ENCODE measurements at regions not wholly inside any gene's neighbourhood (a gene's known extent, or its start where the extent isn't known, plus 50 kb on each side); places are given as distances from the start of the nearest gene placed in this dataset.

DNA sequence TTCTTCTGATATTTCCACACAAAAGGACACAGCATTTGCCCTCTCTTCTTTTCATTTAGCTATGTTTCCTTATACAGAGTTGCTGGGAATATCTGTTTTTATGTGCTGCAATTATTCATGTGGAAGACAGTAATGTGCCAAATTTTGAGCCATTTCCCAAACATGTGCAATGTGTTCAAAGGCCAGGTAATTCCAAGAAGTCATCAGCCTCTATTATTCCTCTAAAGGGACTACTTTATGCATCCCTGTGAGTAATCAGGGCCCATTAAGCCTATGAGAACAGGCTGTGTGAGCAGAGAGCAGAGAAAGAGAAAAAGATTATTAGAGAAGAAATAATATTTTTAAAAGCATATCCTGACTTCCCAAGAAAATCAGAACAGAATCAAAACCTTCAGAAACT, 107.6 kb upstream of the OSR1 start:
- DNase-seq (no peak), ATAC-seq (ENCODE audit: low FRiP score in 2 of 2) (no peak)
- H3K27ac ChIP-seq = no peak overlapping the region
- no peaks in the 10 kb centered on the region for H3K9me3 ChIP-seq
- no peaks in the 10 kb centered on the region for H3K4me1 ChIP-seq
- H3K36me3 ChIP-seq = no peaks in the 10 kb centered on the region
- no peak for TF ChIP-seq POLR2A (IDR thresholded peaks at IDR 0.05)
- TF ChIP-seq, protein P1, sequence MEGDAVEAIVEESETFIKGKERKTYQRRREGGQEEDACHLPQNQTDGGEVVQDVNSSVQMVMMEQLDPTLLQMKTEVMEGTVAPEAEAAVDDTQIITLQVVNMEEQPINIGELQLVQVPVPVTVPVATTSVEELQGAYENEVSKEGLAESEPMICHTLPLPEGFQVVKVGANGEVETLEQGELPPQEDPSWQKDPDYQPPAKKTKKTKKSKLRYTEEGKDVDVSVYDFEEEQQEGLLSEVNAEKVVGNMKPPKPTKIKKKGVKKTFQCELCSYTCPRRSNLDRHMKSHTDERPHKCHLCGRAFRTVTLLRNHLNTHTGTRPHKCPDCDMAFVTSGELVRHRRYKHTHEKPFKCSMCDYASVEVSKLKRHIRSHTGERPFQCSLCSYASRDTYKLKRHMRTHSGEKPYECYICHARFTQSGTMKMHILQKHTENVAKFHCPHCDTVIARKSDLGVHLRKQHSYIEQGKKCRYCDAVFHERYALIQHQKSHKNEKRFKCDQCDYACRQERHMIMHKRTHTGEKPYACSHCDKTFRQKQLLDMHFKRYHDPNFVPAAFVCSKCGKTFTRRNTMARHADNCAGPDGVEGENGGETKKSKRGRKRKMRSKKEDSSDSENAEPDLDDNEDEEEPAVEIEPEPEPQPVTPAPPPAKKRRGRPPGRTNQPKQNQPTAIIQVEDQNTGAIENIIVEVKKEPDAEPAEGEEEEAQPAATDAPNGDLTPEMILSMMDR (IDR thresholded peaks at IDR 0.05) = no peak
- no peak for TF ChIP-seq POLR2AphosphoS5 (IDR thresholded peaks at IDR 0.05)
- no peak for TF ChIP-seq EP300 (IDR thresholded peaks at IDR 0.05)
- H3K4me3 ChIP-seq = no peak overlapping the region
- H3K27me3 ChIP-seq = no peaks in the 10 kb centered on the region

DNA sequence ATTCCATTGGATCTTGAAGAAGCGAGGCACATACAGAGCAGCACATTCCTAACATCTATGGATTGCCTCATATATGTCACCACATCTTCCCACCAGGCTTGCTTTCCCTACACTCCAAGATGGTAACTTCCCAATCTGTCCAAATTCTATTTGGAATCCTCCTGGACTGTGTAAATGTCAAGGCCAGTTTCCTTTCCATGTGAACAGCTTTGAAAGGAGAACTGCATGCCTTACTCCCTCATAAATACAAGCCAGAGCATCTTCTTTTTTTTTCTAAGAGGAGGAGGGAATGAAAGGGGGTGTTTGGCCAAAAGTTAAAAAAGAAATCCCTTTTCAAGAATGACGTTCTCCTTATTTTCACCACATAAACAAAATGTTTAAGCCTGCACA, 103.8 kb upstream of the OSR1 start:
- no peak overlapping the region for H3K27ac ChIP-seq
- 70 to 73% methylated on average over 2 of the region's 2 CpGs for WGBS, 2 donors
- H3K36me3 ChIP-seq = no peaks in the 10 kb centered on the region
- ATAC-seq (ENCODE audit: low FRiP score in 2 of 2) = no peak
- H3K4me1 ChIP-seq = no peaks in the 10 kb centered on the region
- no peaks in the 10 kb centered on the region for H3K9me3 ChIP-seq
- H3K4me3 ChIP-seq = no peak overlapping the region
- TF ChIP-seq, protein P1 (IDR thresholded peaks at IDR 0.05) = no peak
- TF ChIP-seq EP300 (IDR thresholded peaks at IDR 0.05) = no peak
- TF ChIP-seq POLR2AphosphoS5 (IDR thresholded peaks at IDR 0.05) = no peak
- TF ChIP-seq POLR2A (IDR thresholded peaks at IDR 0.05) = no peak
- no peak for DNase-seq
- no peaks in the 10 kb centered on the region for H3K27me3 ChIP-seq

DNA sequence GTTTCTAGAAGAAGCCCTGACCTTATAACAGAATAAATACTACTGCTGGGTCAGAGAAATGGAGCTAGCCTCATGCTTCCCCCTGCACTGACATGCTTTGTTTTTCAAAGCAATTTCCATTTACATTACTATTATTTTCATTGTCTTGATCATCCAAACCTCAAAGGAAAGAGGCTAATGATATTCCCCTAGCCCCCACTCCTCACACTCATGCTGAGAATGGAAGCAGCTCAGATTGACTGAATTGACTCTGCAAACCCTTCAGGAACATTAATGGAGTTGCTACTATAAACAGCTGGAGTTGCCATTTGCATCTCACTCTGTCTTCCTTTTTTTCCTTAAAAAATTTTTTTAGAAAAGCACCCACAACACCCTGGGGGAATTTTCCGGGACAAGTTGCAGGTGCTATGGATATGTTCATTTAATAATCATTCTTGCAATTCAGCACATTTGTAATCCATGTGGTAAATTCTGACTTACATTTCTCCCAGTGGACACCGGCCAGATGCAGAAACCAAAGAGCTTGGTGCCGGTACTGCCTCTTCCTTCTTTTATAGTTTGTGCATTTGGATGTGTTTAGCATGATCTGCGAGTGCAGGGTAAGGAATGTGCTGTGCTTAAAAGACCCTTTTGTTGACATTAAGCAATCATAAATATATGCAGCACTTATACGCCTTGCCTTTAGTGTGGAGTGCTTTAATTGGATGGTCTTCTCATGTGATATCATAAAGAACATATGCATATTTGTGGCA, 103.3 kb upstream of the OSR1 start:
- WGBS, 2 donors = 52 to 65% methylated on average over 5 of the region's 5 CpGs
- no peak for DNase-seq
- TF ChIP-seq POLR2AphosphoS5 (IDR thresholded peaks at IDR 0.05) (no peak), POLR2A (IDR thresholded peaks at IDR 0.05) (no peak), EP300 (IDR thresholded peaks at IDR 0.05) (no peak)
- TF ChIP-seq, protein P1 (IDR thresholded peaks at IDR 0.05) = no peak

DNA sequence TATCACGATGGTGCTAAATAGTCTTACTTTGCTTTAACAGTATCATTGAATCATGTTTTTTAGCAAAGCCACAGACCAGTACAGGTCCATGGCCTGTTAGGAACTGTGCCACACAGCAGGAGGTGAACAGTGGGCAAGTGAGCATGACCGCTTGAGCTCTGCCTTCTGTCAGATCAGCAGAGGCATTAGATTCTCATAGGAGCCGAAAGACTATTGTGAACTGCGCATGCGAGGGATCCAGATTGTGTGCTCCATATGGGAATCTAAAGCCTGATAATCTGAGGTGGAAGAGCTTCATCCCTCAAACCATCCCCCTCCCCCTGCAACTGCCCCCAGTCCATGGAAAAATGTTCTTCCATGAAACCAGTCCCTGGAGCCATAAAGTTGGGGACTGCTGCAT, 102.3 kb upstream of the OSR1 start:
- 92 to 96% methylated on average over 5 of the region's 5 CpGs for WGBS, 2 donors
- TF ChIP-seq POLR2AphosphoS5 (IDR thresholded peaks at IDR 0.05) (no peak), EP300 (IDR thresholded peaks at IDR 0.05) (no peak), POLR2A (IDR thresholded peaks at IDR 0.05) (no peak)
- TF ChIP-seq, protein P1 (IDR thresholded peaks at IDR 0.05) = no peak
- H3K9me3 ChIP-seq = no peaks in the 10 kb centered on the region
- DNase-seq (no peak), ATAC-seq (ENCODE audit: low FRiP score in 2 of 2) (no peak)
- H3K27me3 ChIP-seq = no peaks in the 10 kb centered on the region
- no peak overlapping the region for H3K27ac ChIP-seq
- no peaks in the 10 kb centered on the region for H3K36me3 ChIP-seq
- no peaks in the 10 kb centered on the region for H3K4me1 ChIP-seq
- no peak overlapping the region for H3K4me3 ChIP-seq

More for the DNA sequence above, 103.3 kb upstream of the OSR1 start:
- H3K9me3 ChIP-seq = no peaks in the 10 kb centered on the region
- no peak overlapping the region for H3K27ac ChIP-seq
- no peak for ATAC-seq (ENCODE audit: low FRiP score in 2 of 2)
- H3K4me3 ChIP-seq = no peak overlapping the region
- H3K36me3 ChIP-seq = no peaks in the 10 kb centered on the region
- no peaks in the 10 kb centered on the region for H3K27me3 ChIP-seq
- no peaks in the 10 kb centered on the region for H3K4me1 ChIP-seq

DNA sequence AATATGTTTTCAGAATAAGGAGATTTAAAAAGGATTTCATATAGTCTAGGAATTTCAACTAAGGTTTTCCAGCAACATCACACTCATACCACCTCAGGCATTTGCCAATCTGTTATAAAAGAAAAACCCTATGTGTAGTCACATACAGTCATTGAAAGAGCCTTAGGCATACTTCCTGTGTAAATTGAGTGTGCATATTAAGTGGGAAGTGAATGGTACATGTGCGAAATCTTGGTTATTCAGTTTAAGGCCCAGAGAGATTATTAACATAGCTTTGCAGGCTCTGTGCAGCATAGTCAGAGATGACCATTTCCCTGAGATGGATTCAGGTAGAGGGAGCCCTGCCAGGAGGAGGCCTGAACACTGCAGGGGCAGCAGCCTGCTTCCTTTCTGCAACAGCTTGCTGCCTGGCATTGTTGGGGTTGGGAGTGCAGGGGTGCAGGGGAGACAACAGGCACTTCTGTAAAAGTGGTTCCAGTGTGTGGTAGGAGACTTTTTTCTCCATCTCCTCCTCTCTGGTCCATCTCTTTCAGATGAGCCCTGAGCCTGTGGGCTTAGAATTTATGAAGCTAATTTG, 100.1 kb upstream of the OSR1 start:
- no peaks in the 10 kb centered on the region for H3K27me3 ChIP-seq
- peaks cover 0 to 13% (median 0%) of the 10 kb centered on the region in 4 donors for H3K9me3 ChIP-seq
- H3K4me3 ChIP-seq = no peak overlapping the region
- TF ChIP-seq, protein P1 (IDR thresholded peaks at IDR 0.05) = no peak
- TF ChIP-seq POLR2A (IDR thresholded peaks at IDR 0.05) = no peak
- H3K36me3 ChIP-seq = no peaks in the 10 kb centered on the region
- no peaks in the 10 kb centered on the region for H3K4me1 ChIP-seq
- no peak overlapping the region for H3K27ac ChIP-seq
- no peak for DNase-seq
- 91 to 100% methylated on average over 1 of the region's 1 CpG for WGBS, 2 donors
- no peak for ATAC-seq (ENCODE audit: low FRiP score in 2 of 2)

Data from upper lobe of left lung (tissue), 6 donors.